Epithelial cell of esophagus (primary cell): ENCODE measurements at regions not wholly inside any gene's neighbourhood (a gene's known extent, or its start where the extent isn't known, plus 50 kb on each side); places are given as distances from the start of the nearest gene placed in this dataset.

ENCODE experiments used
- DNase-seq: peaks from one replicate; pipeline ENCODE4 v3.0.0; 2010; ENCODE audit warnings: low read depth
- H3K4me3 ChIP-seq: 2 replicates; pipeline ENCODE4 v1.5.1; 2011; ENCODE audit warnings: mild to moderate bottlenecking, low read length, control low read depth
- CTCF ChIP-seq: IDR thresholded peaks from 2 replicates; pipeline ENCODE4 v1.5.1; 2011; ENCODE audit warnings: low read depth, mild to moderate bottlenecking, low read length, control low read depth, inconsistent platforms; ENCODE audit not compliant: insufficient read depth; ENCODE audit errors: missing control alignments

GRCh38 chr6:79842376-79843040 lies 104.8 kb downstream of the ELOVL4 start:
- no peak for DNase-seq
- H3K4me3 ChIP-seq = no peak overlapping the region
- no peak for TF ChIP-seq CTCF

- no peak for TF ChIP-seq CTCF
- no peak overlapping the region for H3K4me3 ChIP-seq
- peak; percentile 36 for DNase-seq
Measured at GRCh38 chr6:79841577-79842375, 105.6 kb downstream of the ELOVL4 start.

- no peak for TF ChIP-seq CTCF
- DNase-seq = no peak
- H3K4me3 ChIP-seq = no peak overlapping the region
Measured at GRCh38 chr6:79838851-79839250, 108.5 kb downstream of the ELOVL4 start.

- no peak for DNase-seq
- TF ChIP-seq CTCF = no peak
- H3K4me3 ChIP-seq = no peak overlapping the region
Measured at GRCh38 chr6:79833964-79834284, 113.4 kb downstream of the ELOVL4 start.

GRCh38 chr6:79833264-79833963 lies 113.9 kb downstream of the ELOVL4 start:
- no peak for TF ChIP-seq CTCF
- H3K4me3 ChIP-seq = no peak overlapping the region
- peak; percentile 27 for DNase-seq

GRCh38 chr6:79832723-79833122 lies 114.6 kb downstream of the ELOVL4 start:
- H3K4me3 ChIP-seq = no peak overlapping the region
- TF ChIP-seq CTCF = no peak
- DNase-seq = no peak
